Testis (tissue), 2 donors: ENCODE measurements at regions not wholly inside any gene's neighbourhood (a gene's known extent, or its start where the extent isn't known, plus 50 kb on each side); places are given as distances from the start of the nearest gene placed in this dataset.

Experiments
- POLR2A ChIP-seq: fragments of 450-650 bp; IDR thresholded peaks from one replicate; pipeline ENCODE4 v1.6.1; 2017; ENCODE audit warnings: antibody characterized with exemption, mild to moderate bottlenecking, moderate library complexity
- TF ChIP-seq, protein P1 (sequence below), 3 experiments: fragments of 450-650 bp in 2 of 3; fragments of 200-600 bp in 1 of 3; sonication (generic) in 1 of 3; IDR thresholded peaks; one replicate each; pipeline ENCODE4 v1.5.1; 2016 to 2019; ENCODE audit warnings: antibody characterized with exemption in 3 of 3, mild to moderate bottlenecking in 2 of 3, moderate library complexity in 1 of 3

DNA sequence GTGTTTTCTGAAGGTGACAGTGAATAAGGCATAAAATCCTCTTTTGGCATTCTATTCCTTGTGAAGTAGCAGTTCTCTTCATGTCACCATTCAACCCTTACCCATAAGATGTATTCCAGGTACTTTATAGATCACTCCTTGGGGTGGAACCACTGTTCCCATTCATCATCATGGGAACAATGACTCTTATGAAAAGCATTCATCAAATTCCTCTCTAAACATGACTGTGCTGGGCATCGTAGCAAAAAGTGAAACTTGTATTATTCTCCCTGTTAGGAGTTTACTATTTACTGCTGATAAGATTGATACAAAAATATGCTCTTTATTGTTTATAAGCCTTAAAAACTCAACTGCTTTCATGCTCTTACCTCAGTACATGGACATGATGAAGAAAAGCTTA lies 793.4 kb downstream of the LIG4 start:
- TF ChIP-seq, protein P1, sequence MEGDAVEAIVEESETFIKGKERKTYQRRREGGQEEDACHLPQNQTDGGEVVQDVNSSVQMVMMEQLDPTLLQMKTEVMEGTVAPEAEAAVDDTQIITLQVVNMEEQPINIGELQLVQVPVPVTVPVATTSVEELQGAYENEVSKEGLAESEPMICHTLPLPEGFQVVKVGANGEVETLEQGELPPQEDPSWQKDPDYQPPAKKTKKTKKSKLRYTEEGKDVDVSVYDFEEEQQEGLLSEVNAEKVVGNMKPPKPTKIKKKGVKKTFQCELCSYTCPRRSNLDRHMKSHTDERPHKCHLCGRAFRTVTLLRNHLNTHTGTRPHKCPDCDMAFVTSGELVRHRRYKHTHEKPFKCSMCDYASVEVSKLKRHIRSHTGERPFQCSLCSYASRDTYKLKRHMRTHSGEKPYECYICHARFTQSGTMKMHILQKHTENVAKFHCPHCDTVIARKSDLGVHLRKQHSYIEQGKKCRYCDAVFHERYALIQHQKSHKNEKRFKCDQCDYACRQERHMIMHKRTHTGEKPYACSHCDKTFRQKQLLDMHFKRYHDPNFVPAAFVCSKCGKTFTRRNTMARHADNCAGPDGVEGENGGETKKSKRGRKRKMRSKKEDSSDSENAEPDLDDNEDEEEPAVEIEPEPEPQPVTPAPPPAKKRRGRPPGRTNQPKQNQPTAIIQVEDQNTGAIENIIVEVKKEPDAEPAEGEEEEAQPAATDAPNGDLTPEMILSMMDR (IDR thresholded peaks at IDR 0.05) = no peak
- no peak for TF ChIP-seq POLR2A
